Upper lobe of right lung (tissue), 1 donor: ENCODE measurements at regions not wholly inside any gene's neighbourhood (a gene's known extent, or its start where the extent isn't known, plus 50 kb on each side); places are given as distances from the start of the nearest gene placed in this dataset.

Experiments used
- ATAC-seq: fragments of 200-7000 bp; cut with Tn5 transposase; one replicate; pipeline ENCODE4 v1.9.1; 2020; ENCODE audit warnings: mild to moderate bottlenecking, moderate library complexity
- DNase-seq: peaks from one replicate; pipeline ENCODE4 v3.0.0-alpha.2; 2020
- H3K27ac ChIP-seq: fragments of 200-600 bp; one replicate; pipeline ENCODE4 v1.8.0; 2022
- H3K27me3 ChIP-seq: fragments of 200-600 bp; one replicate; pipeline ENCODE4 v1.8.0; 2022; ENCODE audit warnings: mild to moderate bottlenecking
- H3K36me3 ChIP-seq: fragments of 200-600 bp; one replicate; pipeline ENCODE4 v1.8.0; 2022
- H3K4me1 ChIP-seq: fragments of 200-600 bp; one replicate; pipeline ENCODE4 v1.8.0; 2022
- H3K4me3 ChIP-seq: fragments of 200-600 bp; one replicate; pipeline ENCODE4 v1.8.0; 2022; ENCODE audit warnings: mild to moderate bottlenecking
- H3K9me3 ChIP-seq: fragments of 200-600 bp; one replicate; pipeline ENCODE4 v1.8.0; 2022
- intact Hi-C: fragments of 100-400 bp; cut with DNase I; formaldehyde crosslinking; loops from one replicate; pipeline ENCODE4 v1.11.0; 2022
- TF ChIP-seq, protein P1 (sequence below): fragments of 200-600 bp; IDR thresholded peaks from one replicate; pipeline ENCODE4 v1.8.0; 2022; ENCODE audit warnings: antibody characterized with exemption
- donor health status: DM: no; HTN: yes; CAD: no; lungs with severe emphysema.

DNA sequence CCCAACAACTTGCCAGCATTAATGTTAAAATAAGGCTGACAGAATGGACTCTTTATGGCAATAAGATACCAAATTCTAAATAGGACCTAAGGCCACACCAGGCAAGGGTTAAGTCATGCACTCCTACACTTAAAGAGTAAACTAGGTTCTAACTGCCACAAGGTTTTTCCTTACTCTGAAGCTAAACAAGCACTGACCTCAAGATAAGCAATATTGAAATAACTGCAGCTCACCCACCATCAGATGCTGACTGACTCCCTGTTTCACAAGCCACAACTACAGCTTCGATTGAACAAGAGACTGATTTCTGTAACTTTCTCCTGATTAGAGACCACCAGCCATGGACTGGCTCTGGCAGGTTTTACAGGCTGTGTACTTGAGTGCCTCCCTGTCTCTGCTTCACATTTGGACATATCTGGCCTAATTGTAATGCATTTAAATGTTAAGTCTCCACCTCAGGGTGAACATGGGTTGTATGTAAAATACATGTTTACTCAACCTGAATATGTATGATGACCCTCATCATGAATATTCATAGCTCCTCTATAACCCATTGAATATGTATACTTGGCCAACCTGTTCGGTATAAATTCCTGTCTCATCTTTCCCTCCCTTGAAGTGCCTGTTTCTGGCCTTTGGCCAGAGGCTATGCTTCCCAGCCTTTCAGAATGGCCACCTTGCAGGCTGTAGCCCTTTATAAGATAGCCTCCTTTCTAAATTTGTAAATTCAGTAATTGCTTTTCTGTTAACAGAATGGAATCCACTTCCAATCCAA lies 70.5 kb upstream of the DAAM1 start:
- Histone ChIP-seq H3K27me3 (no peaks in the 10 kb centered on the region), H3K9me3 (no peaks in the 10 kb centered on the region), H3K36me3 (no peaks in the 10 kb centered on the region), H3K4me3 (no peak overlapping the region), H3K27ac (no peak overlapping the region), H3K4me1 (no peaks in the 10 kb centered on the region)
- DNase-seq: no peak
- intact Hi-C loops: no loop called here
- no peak for ATAC-seq
- TF ChIP-seq, protein P1, sequence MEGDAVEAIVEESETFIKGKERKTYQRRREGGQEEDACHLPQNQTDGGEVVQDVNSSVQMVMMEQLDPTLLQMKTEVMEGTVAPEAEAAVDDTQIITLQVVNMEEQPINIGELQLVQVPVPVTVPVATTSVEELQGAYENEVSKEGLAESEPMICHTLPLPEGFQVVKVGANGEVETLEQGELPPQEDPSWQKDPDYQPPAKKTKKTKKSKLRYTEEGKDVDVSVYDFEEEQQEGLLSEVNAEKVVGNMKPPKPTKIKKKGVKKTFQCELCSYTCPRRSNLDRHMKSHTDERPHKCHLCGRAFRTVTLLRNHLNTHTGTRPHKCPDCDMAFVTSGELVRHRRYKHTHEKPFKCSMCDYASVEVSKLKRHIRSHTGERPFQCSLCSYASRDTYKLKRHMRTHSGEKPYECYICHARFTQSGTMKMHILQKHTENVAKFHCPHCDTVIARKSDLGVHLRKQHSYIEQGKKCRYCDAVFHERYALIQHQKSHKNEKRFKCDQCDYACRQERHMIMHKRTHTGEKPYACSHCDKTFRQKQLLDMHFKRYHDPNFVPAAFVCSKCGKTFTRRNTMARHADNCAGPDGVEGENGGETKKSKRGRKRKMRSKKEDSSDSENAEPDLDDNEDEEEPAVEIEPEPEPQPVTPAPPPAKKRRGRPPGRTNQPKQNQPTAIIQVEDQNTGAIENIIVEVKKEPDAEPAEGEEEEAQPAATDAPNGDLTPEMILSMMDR: no peak

DNA sequence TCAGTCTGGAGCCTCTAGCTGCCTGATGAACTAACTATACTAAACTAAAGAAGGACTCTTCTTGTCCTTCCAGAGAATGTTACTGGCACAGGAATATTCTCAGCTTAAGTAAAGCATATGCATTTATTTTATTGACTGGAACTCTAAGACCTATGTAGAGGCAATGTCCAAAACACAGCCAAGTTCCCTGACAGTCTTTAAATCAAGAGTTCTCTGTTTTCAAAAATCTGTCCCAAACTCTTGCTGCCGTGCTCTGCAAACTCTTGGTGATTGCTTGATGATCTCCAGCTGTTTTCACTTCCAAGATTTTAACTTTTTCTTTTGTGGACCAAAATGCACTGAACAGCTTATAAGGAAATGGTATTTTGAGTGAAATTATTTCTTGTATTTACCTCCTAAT lies 67.5 kb upstream of the DAAM1 start:
- H3K27ac ChIP-seq: no peak overlapping the region
- intact Hi-C loops: no loop called here
- no peaks in the 10 kb centered on the region for H3K36me3 ChIP-seq
- H3K4me1 ChIP-seq: no peaks in the 10 kb centered on the region
- no peak overlapping the region for H3K4me3 ChIP-seq
- DNase-seq (no peak), ATAC-seq (no peak)
- H3K27me3 ChIP-seq: no peaks in the 10 kb centered on the region
- no peaks in the 10 kb centered on the region for H3K9me3 ChIP-seq
- TF ChIP-seq, protein P1: no peak

DNA sequence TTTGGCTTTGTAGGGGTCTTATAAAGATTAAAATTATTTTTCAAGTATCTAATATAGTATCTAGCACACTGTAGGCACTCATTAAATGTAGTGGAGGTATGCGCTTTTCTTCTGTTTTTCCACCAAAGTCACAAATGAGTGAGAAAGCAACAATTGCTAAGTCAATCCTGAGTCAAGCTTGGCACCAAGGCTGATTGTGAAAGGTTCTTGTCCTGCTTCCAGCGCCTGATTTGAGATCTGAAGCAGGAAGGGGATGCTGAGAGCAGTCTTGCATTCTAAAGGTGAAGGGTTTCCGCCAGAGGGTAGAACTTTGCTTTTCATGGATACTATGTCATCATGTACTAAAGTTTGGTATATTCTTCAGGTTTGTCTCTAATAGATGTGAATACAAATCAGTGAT lies 64.9 kb upstream of the DAAM1 start:
- H3K36me3 ChIP-seq: no peaks in the 10 kb centered on the region
- TF ChIP-seq, protein P1: no peak
- no peaks in the 10 kb centered on the region for H3K27me3 ChIP-seq
- DNase-seq: no peak
- no peak for ATAC-seq
- no peak overlapping the region for H3K4me3 ChIP-seq
- intact Hi-C loops: no loop called here
- no peaks in the 10 kb centered on the region for H3K4me1 ChIP-seq
- no peak overlapping the region for H3K27ac ChIP-seq
- no peaks in the 10 kb centered on the region for H3K9me3 ChIP-seq

DNA sequence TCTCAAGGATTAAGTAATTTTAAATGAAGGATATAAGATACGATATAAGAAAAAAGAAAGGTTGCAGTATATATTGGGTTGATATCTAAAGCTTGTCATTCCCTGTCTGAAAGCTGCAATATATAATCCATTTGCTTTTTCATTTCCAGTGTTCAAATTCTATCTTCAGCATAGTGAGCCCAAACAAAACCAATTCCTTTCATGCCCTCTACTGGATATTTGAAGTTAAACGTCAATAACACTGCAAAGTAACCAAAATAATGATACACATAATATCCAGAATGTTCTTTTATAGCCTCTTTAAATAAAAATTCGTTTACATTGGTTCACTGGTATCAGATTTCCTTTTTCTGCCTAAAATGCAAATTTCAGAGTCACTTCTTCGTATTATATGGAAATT lies 64.5 kb upstream of the DAAM1 start:
- no peaks in the 10 kb centered on the region for H3K9me3 ChIP-seq
- TF ChIP-seq, protein P1: peak; percentile 21
- H3K4me3 ChIP-seq: no peak overlapping the region
- intact Hi-C loops: no loop called here
- no peak overlapping the region for H3K27ac ChIP-seq
- DNase-seq (no peak), ATAC-seq (no peak)
- H3K4me1 ChIP-seq: no peaks in the 10 kb centered on the region
- H3K36me3 ChIP-seq: no peaks in the 10 kb centered on the region
- H3K27me3 ChIP-seq: no peaks in the 10 kb centered on the region

DNA sequence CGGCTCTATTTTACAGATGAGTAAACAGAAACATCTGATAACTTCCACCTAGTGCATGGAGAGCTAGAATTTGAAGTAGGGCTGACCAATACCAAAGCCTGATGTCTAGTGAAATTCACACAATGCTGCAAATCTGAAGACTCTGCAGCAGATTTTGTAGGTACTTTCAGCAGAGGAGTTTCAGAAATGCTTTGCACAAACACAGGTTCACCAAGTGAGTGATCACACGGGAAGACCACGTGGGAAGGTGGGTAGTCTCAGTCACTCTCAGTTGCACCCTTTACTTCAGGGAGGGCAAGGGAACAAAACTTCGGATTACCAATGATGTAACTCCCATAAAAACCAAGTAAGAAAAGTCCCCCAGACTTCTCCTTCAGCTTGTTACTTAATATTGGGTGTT lies 63.3 kb upstream of the DAAM1 start:
- H3K27me3 ChIP-seq: no peaks in the 10 kb centered on the region
- TF ChIP-seq, protein P1: no peak
- DNase-seq: no peak
- no peaks in the 10 kb centered on the region for H3K36me3 ChIP-seq
- no peaks in the 10 kb centered on the region for H3K9me3 ChIP-seq
- no peak overlapping the region for H3K27ac ChIP-seq
- intact Hi-C loops: loop anchor here (5.0 kb wide), 1 partner anchor 317 kb away; no protein-coding TSS in a partner anchor
- H3K4me3 ChIP-seq: no peak overlapping the region
- H3K4me1 ChIP-seq: no peaks in the 10 kb centered on the region
- ATAC-seq: no peak
